ENCODE measurements at regions not wholly inside any gene's neighbourhood (a gene's known extent, or its start where the extent isn't known, plus 50 kb on each side); places are given as distances from the start of the nearest gene placed in this dataset.

DNA sequence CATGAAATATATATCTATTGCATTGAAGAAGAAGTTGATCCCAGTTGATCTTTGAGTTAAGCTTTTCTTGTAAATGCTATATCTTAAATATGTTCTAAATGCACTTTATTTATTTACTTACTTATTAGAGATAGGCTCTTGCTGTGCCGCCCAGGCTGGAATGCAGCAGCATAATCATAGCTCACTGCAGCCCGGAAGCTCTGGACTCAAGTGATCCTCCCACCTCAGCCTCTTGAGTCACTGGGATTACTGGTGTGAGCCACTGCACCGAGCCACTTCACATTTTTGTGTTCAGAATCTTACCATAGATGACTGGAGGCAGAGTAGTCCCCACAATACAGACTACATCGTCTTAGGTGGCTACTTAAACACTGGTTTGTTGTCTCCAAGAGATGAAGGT, 324.3 kb upstream of the SLIT2 start:
- ATAC-seq (no peak), FAIRE-seq (no peak), DNase-seq (ENCODE audit: low spot score) (no peak)
- no peak overlapping the region for H3K4me3 ChIP-seq (replicated peaks in 1 of 3; ENCODE audit: insufficient read depth in 1 of 3, low read depth in 2 of 3, low read length in 3 of 3)
- CTCF ChIA-PET (ENCODE audit: low intra/inter-chr PET ratio, low total read pairs) = no interaction called here
- H3K9me3 ChIP-seq (ENCODE audit: low read length) = peaks cover 94% of the 10 kb centered on the region
- in situ Hi-C loops (cut with HindIII; ENCODE audit: extremely low pct_ligation_motif_present, low pct_unique_long_range_greater_than_20kb) = no loop called here
- POLR2A ChIA-PET = no interaction called here
- WGBS (ENCODE audit: low lambda C conversion rate) = 2% methylated on average over 4 of the region's 4 CpGs
- no TSS peak for BruUV-seq (replicated peaks)
- TF ChIP-seq, protein P1, sequence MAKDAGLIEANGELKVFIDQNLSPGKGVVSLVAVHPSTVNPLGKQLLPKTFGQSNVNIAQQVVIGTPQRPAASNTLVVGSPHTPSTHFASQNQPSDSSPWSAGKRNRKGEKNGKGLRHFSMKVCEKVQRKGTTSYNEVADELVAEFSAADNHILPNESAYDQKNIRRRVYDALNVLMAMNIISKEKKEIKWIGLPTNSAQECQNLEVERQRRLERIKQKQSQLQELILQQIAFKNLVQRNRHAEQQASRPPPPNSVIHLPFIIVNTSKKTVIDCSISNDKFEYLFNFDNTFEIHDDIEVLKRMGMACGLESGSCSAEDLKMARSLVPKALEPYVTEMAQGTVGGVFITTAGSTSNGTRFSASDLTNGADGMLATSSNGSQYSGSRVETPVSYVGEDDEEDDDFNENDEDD (CRISPR knock-in tag; IDR thresholded peaks at IDR 0.05; ENCODE audit: borderline replicate concordance) = no peak
- no peak for TF ChIP-seq GLI4 (CRISPR knock-in tag; IDR thresholded peaks at IDR 0.05; ENCODE audit: borderline replicate concordance)
- TF ChIP-seq, protein P2, sequence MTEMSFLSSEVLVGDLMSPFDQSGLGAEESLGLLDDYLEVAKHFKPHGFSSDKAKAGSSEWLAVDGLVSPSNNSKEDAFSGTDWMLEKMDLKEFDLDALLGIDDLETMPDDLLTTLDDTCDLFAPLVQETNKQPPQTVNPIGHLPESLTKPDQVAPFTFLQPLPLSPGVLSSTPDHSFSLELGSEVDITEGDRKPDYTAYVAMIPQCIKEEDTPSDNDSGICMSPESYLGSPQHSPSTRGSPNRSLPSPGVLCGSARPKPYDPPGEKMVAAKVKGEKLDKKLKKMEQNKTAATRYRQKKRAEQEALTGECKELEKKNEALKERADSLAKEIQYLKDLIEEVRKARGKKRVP (CRISPR knock-in tag; IDR thresholded peaks at IDR 0.05) = no peak
- TF ChIP-seq, protein P3, sequence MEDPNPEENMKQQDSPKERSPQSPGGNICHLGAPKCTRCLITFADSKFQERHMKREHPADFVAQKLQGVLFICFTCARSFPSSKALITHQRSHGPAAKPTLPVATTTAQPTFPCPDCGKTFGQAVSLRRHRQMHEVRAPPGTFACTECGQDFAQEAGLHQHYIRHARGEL (CRISPR knock-in tag; IDR thresholded peaks at IDR 0.05) = no peak
- TF ChIP-seq NFIB (CRISPR knock-in tag; IDR thresholded peaks at IDR 0.05; ENCODE audit: borderline replicate concordance) = no peak
- no peak for TF ChIP-seq NR2F6 (IDR thresholded peaks at IDR 0.05)
- no peak for TF ChIP-seq NR2F6 (CRISPR knock-in tag; IDR thresholded peaks at IDR 0.05)
- no peak for TF ChIP-seq SALL2 (CRISPR knock-in tag; IDR thresholded peaks at IDR 0.05)
- TF ChIP-seq DNMT1 (CRISPR knock-in tag; IDR thresholded peaks at IDR 0.05) = no peak
- TF ChIP-seq SSRP1 (CRISPR knock-in tag; IDR thresholded peaks at IDR 0.05) = no peak
- TF ChIP-seq, protein P4, sequence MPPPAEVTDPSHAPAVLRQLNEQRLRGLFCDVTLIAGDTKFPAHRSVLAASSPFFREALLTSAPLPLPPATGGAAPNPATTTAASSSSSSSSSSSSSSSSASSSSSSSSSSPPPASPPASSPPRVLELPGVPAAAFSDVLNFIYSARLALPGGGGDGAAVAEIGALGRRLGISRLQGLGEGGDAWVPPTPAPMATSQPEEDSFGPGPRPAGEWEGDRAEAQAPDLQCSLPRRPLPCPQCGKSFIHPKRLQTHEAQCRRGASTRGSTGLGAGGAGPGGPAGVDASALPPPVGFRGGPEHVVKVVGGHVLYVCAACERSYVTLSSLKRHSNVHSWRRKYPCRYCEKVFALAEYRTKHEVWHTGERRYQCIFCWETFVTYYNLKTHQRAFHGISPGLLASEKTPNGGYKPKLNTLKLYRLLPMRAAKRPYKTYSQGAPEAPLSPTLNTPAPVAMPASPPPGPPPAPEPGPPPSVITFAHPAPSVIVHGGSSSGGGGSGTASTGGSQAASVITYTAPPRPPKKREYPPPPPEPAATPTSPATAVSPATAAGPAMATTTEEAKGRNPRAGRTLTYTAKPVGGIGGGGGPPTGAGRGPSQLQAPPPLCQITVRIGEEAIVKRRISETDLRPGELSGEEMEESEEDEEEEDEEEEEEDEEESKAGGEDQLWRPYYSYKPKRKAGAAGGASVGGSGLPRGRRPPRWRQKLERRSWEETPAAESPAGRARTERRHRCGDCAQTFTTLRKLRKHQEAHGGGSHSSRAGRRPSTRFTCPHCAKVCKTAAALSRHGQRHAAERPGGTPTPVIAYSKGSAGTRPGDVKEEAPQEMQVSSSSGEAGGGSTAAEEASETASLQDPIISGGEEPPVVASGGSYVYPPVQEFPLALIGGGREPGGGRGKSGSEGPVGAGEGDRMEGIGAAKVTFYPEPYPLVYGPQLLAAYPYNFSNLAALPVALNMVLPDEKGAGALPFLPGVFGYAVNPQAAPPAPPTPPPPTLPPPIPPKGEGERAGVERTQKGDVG (CRISPR knock-in tag; IDR thresholded peaks at IDR 0.05; ENCODE audit: borderline replicate concordance) = no peak
- no peak for TF ChIP-seq ZNF383 (CRISPR knock-in tag; IDR thresholded peaks at IDR 0.05; ENCODE audit: borderline replicate concordance)
- TF ChIP-seq, protein P5, sequence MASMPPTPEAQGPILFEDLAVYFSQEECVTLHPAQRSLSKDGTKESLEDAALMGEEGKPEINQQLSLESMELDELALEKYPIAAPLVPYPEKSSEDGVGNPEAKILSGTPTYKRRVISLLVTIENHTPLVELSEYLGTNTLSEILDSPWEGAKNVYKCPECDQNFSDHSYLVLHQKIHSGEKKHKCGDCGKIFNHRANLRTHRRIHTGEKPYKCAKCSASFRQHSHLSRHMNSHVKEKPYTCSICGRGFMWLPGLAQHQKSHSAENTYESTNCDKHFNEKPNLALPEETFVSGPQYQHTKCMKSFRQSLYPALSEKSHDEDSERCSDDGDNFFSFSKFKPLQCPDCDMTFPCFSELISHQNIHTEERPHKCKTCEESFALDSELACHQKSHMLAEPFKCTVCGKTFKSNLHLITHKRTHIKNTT (CRISPR knock-in tag; IDR thresholded peaks at IDR 0.05) = no peak
- no peak for TF ChIP-seq ZNF224 (CRISPR knock-in tag; IDR thresholded peaks at IDR 0.05)
- TF ChIP-seq ZMYM2 (CRISPR knock-in tag; IDR thresholded peaks at IDR 0.05) = no peak
- TF ChIP-seq ZNF468 (CRISPR knock-in tag; IDR thresholded peaks at IDR 0.05) = no peak
- no peak overlapping the region for H3K27ac ChIP-seq (ENCODE audit: extremely low read length, insufficient read depth, low read length)
- no peak overlapping the region for H3K4me2 ChIP-seq (ENCODE audit: low read depth, low read length)
- H4K20me1 ChIP-seq (ENCODE audit: insufficient read depth, low read length) = no peaks in the 10 kb centered on the region
- no peaks in the 10 kb centered on the region for H3K79me2 ChIP-seq (ENCODE audit: insufficient read depth, low read length)
- H2AFZ ChIP-seq (ENCODE audit: low read length) = no peak overlapping the region
- intact Hi-C loops (cut with micrococcal nuclease; ENCODE audit: unreplicated experiment) = no loop called here
- H3K4me1 ChIP-seq (ENCODE audit: insufficient read depth, low read length) = no peaks in the 10 kb centered on the region
- no peaks in the 10 kb centered on the region for H3K27me3 ChIP-seq (ENCODE audit: control insufficient read depth in 1 of 2, insufficient read depth in 2 of 2, low read length in 2 of 2)
- no peaks in the 10 kb centered on the region for H3K36me3 ChIP-seq (replicated peaks in 1 of 2; ENCODE audit: control insufficient read depth in 1 of 2, insufficient read depth in 2 of 2, low read length in 2 of 2)
- H3K9ac ChIP-seq (ENCODE audit: insufficient read depth, low read depth, low read length) = no peak overlapping the region

Measured in HepG2 (cell line).